GM21390 (cell line): ENCODE measurements at regions not wholly inside any gene's neighbourhood (a gene's known extent, or its start where the extent isn't known, plus 50 kb on each side); places are given as distances from the start of the nearest gene placed in this dataset.

Source experiments
- ATAC-seq: cut with Tn5 transposase; IDR thresholded peaks from one replicate; pipeline ENCODE4 v1.9.1; 2021; ENCODE audit not compliant: unreplicated experiment

GRCh38 chr3:137201066-137201465 is 243.3 kb downstream of the IL20RB start:
- no peak for ATAC-seq

- ATAC-seq, result no peak
These were observed 245.2 kb downstream of the IL20RB start for GRCh38 chr3:137202941-137203340.

GRCh38 chr3:137204409-137204808 is 246.6 kb downstream of the IL20RB start:
- ATAC-seq, result no peak

GRCh38 chr3:137205394-137206045 is 247.7 kb downstream of the IL20RB start:
- no peak for ATAC-seq

GRCh38 chr3:137207616-137208015 is 249.8 kb downstream of the IL20RB start:
- ATAC-seq, result no peak

- ATAC-seq, result no peak
These were observed 259.9 kb downstream of the IL20RB start for GRCh38 chr3:137217733-137218132.

GRCh38 chr3:137219801-137220445 is 262.1 kb downstream of the IL20RB start:
- ATAC-seq, result no peak

GRCh38 chr3:137222736-137223225 is 265.0 kb downstream of the IL20RB start:
- no peak for ATAC-seq

GRCh38 chr3:137224464-137224863 is 266.7 kb downstream of the IL20RB start:
- ATAC-seq, result no peak

GRCh38 chr3:137242836-137243400 is 285.1 kb downstream of the IL20RB start:
- no peak for ATAC-seq

GRCh38 chr3:137246491-137246890 is 288.7 kb downstream of the IL20RB start:
- no peak for ATAC-seq

GRCh38 chr3:137249311-137249940 is 291.6 kb downstream of the IL20RB start:
- no peak for ATAC-seq

- no peak for ATAC-seq
These were observed 301.3 kb downstream of the IL20RB start for GRCh38 chr3:137259089-137259488.

- ATAC-seq, result no peak
These were observed 301.9 kb downstream of the IL20RB start for GRCh38 chr3:137259701-137260100.

- ATAC-seq, result no peak
These were observed 306.5 kb downstream of the IL20RB start for GRCh38 chr3:137264071-137264820.

- ATAC-seq, result no peak
These were observed 307.1 kb downstream of the IL20RB start for GRCh38 chr3:137264843-137265330.

GRCh38 chr3:137282871-137283270 is 325.1 kb downstream of the IL20RB start:
- ATAC-seq, result no peak

- no peak for ATAC-seq
These were observed 328.1 kb downstream of the IL20RB start for GRCh38 chr3:137285924-137286323.

GRCh38 chr3:137293086-137293485 is 335.3 kb downstream of the IL20RB start:
- no peak for ATAC-seq

GRCh38 chr3:137294139-137294538 is 336.4 kb downstream of the IL20RB start:
- no peak for ATAC-seq

- ATAC-seq, result no peak
These were observed 337.1 kb downstream of the IL20RB start for GRCh38 chr3:137294839-137295238.
